Hepatocyte (in vitro differentiated cells): ENCODE measurements at regions not wholly inside any gene's neighbourhood (a gene's known extent, or its start where the extent isn't known, plus 50 kb on each side); places are given as distances from the start of the nearest gene placed in this dataset.

Source experiments
- CTCF ChIP-seq: fragments of 200-600 bp; sonication (generic); IDR thresholded peaks from 2 replicates; pipeline ENCODE4 v1.5.1; 2016; ENCODE audit warnings: antibody characterized with exemption, mild to moderate bottlenecking; ENCODE audit not compliant: poor library complexity
- EZH2 ChIP-seq: fragments of 200-600 bp; sonication (generic); IDR thresholded peaks from 2 replicates; pipeline ENCODE4 v1.6.1; 2016; ENCODE audit warnings: antibody characterized with exemption, mild to moderate bottlenecking, borderline replicate concordance

GRCh38 chr2:133642791-133643191 is 74.5 kb upstream of the NCKAP5 start:
- TF ChIP-seq CTCF (no peak), EZH2 (no peak)
